Ishikawa (cell line): ENCODE measurements at regions not wholly inside any gene's neighbourhood (a gene's known extent, or its start where the extent isn't known, plus 50 kb on each side); places are given as distances from the start of the nearest gene placed in this dataset.

Source experiments
- CEBPB ChIP-seq: IDR thresholded peaks from 2 replicates; pipeline ENCODE4 v1.6.1; 2012
- CREB1 ChIP-seq: IDR thresholded peaks from 2 replicates; pipeline ENCODE4 v1.6.1; 2012; ENCODE audit warnings: low read depth
- EP300 ChIP-seq: IDR thresholded peaks from 2 replicates; pipeline ENCODE4 v1.6.1; 2012; ENCODE audit warnings: borderline replicate concordance
- TAF1 ChIP-seq: IDR thresholded peaks from 2 replicates; pipeline ENCODE4 v1.6.1; 2012; ENCODE audit warnings: low read depth, mild to moderate bottlenecking
- TF ChIP-seq, protein P1 (sequence below): IDR thresholded peaks from 2 replicates; pipeline ENCODE4 v1.6.1; 2012
- TF ChIP-seq, protein P2 (sequence below): IDR thresholded peaks from 2 replicates; pipeline ENCODE4 v1.6.1; 2012; ENCODE audit warnings: low read depth, mild to moderate bottlenecking
- TF ChIP-seq, protein P3 (sequence below): IDR thresholded peaks from 2 replicates; pipeline ENCODE4 v1.6.1; 2012

DNA sequence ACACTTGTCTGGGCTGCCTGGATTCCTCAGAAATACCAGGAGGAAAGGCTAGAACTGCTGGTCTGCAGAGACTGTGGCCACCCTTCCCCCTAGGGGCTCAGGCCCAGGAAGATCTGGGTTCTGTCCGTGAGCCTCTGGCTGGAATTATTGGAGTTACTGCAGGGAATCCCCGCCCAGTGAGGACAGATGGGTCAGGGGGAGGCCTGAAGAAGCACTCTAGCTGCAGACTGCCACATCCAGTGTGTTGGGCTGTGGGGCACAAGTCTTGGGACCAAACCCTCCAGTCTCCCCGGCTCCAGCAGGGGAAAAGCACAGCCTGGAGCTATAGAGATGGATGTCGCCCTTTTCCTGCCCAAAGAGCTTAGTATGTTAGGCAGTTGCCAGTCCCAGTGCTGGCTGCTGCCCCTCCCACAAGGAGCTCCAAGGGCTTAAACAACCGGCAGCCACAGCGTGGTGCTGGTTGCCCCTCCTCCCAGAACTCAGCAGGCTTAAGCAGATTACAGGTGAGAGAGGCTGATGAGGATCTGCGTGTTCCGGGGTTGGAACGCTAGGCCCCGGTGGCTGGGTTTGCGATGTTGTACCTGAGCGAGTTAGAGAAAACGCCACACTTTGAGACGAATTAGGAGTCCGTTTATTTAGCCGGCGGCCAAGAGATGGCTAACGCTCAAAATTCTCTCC is 255.5 kb upstream of the LRRC7 start:
- TF ChIP-seq TAF1: no peak
- no peak for TF ChIP-seq CREB1
- TF ChIP-seq, protein P1, sequence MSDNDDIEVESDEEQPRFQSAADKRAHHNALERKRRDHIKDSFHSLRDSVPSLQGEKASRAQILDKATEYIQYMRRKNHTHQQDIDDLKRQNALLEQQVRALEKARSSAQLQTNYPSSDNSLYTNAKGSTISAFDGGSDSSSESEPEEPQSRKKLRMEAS: no peak
- TF ChIP-seq, protein P2, sequence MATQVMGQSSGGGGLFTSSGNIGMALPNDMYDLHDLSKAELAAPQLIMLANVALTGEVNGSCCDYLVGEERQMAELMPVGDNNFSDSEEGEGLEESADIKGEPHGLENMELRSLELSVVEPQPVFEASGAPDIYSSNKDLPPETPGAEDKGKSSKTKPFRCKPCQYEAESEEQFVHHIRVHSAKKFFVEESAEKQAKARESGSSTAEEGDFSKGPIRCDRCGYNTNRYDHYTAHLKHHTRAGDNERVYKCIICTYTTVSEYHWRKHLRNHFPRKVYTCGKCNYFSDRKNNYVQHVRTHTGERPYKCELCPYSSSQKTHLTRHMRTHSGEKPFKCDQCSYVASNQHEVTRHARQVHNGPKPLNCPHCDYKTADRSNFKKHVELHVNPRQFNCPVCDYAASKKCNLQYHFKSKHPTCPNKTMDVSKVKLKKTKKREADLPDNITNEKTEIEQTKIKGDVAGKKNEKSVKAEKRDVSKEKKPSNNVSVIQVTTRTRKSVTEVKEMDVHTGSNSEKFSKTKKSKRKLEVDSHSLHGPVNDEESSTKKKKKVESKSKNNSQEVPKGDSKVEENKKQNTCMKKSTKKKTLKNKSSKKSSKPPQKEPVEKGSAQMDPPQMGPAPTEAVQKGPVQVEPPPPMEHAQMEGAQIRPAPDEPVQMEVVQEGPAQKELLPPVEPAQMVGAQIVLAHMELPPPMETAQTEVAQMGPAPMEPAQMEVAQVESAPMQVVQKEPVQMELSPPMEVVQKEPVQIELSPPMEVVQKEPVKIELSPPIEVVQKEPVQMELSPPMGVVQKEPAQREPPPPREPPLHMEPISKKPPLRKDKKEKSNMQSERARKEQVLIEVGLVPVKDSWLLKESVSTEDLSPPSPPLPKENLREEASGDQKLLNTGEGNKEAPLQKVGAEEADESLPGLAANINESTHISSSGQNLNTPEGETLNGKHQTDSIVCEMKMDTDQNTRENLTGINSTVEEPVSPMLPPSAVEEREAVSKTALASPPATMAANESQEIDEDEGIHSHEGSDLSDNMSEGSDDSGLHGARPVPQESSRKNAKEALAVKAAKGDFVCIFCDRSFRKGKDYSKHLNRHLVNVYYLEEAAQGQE: no peak
- TF ChIP-seq, protein P3, sequence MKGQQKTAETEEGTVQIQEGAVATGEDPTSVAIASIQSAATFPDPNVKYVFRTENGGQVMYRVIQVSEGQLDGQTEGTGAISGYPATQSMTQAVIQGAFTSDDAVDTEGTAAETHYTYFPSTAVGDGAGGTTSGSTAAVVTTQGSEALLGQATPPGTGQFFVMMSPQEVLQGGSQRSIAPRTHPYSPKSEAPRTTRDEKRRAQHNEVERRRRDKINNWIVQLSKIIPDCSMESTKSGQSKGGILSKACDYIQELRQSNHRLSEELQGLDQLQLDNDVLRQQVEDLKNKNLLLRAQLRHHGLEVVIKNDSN: no peak
- no peak for TF ChIP-seq EP300
- TF ChIP-seq CEBPB: no peak
